22Rv1 (cell line): ENCODE measurements at regions not wholly inside any gene's neighbourhood (a gene's known extent, or its start where the extent isn't known, plus 50 kb on each side); places are given as distances from the start of the nearest gene placed in this dataset.

ENCODE experiments used
- H3K27ac ChIP-seq: fragments of 450-650 bp; 2 replicates; pipeline ENCODE4 v1.5.1; 2017
- ZFX ChIP-seq: fragments of 450-650 bp; IDR thresholded peaks from 2 replicates; pipeline ENCODE4 v1.6.1; 2017; ENCODE audit warnings: antibody characterized with exemption, borderline replicate concordance
- TF ChIP-seq, protein P1 (sequence below): fragments of 450-650 bp; IDR thresholded peaks from 2 replicates; pipeline ENCODE4 v1.5.1; 2017; ENCODE audit warnings: mild to moderate bottlenecking

GRCh38 chr15:35307676-35308075 is 222.6 kb upstream of the NANOGP8 start:
- H3K27ac ChIP-seq, result no peak overlapping the region
- no peak for TF ChIP-seq ZFX

GRCh38 chr15:35307026-35307425 is 221.9 kb upstream of the NANOGP8 start:
- TF ChIP-seq ZFX, result no peak
- TF ChIP-seq, protein P1, sequence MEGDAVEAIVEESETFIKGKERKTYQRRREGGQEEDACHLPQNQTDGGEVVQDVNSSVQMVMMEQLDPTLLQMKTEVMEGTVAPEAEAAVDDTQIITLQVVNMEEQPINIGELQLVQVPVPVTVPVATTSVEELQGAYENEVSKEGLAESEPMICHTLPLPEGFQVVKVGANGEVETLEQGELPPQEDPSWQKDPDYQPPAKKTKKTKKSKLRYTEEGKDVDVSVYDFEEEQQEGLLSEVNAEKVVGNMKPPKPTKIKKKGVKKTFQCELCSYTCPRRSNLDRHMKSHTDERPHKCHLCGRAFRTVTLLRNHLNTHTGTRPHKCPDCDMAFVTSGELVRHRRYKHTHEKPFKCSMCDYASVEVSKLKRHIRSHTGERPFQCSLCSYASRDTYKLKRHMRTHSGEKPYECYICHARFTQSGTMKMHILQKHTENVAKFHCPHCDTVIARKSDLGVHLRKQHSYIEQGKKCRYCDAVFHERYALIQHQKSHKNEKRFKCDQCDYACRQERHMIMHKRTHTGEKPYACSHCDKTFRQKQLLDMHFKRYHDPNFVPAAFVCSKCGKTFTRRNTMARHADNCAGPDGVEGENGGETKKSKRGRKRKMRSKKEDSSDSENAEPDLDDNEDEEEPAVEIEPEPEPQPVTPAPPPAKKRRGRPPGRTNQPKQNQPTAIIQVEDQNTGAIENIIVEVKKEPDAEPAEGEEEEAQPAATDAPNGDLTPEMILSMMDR, result no peak
- H3K27ac ChIP-seq, result no peak overlapping the region

GRCh38 chr15:35306361-35306981 is 221.4 kb upstream of the NANOGP8 start:
- TF ChIP-seq, protein P1, result no peak
- TF ChIP-seq ZFX, result no peak
- H3K27ac ChIP-seq, result no peak overlapping the region

DNA sequence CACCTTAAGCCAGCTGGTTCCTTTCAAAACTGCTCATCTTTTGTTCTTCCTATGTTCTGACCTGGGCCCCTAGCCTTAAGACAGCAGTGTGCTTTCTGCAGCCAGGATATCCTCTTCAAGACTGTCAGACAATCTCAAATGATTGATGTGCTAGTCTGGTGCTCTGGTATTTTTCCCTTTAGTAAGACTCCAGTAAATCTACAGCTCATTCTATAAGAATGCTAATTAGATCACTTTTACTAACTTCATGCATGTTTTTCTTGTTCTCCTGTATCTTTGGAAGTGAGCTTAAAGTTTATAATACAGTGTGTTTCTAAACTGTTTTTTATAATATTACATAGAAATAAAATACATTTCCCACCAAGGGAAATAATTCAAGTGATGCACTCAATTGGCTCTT is 220.9 kb upstream of the NANOGP8 start:
- TF ChIP-seq, protein P1, result no peak
- TF ChIP-seq ZFX, result no peak
- no peak overlapping the region for H3K27ac ChIP-seq

DNA sequence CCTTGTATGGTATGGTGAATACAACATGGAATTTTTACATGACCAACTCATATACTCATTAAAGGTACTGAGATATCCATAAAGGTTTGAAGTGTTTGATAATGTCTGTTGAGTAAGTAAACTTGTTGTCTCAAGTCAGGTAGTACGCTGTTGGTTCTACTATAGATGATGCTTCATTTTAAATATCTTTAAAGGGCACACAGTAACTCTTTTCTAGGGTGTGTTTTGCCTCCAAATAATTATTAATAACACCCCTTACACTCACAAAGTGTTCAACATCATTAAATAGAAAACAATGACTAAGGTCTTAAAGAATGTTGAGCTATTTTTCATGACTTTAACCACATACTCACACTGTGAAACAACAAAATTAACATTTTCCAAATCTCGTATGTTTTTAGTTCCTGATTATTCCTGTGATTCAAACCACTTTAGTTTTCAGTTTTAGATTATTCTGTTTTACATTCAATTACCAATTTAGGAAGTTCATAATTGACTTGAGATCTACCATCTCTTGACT is 220.0 kb upstream of the NANOGP8 start:
- TF ChIP-seq, protein P1, result no peak
- TF ChIP-seq ZFX, result no peak

DNA sequence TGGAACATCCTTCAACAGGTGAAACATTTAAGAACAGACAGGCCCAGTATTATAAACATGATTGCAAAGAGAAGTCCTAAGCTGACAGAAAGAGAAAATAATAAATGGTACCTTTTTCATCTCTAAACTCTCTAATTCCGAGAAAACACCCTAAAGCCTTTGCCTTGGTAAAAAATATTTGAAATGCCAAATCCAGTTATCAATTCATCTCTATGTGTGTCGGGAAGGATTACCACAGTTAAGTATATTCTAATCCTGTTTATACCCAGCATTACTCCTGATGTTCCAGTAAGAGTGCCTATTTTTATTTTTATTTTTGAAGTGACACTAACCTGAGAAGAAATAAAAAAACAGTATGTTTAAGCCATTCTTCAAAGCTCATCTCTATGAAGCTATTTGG is 219.3 kb upstream of the NANOGP8 start:
- no peak overlapping the region for H3K27ac ChIP-seq
- TF ChIP-seq ZFX, result no peak
- TF ChIP-seq, protein P1, result no peak

More for the DNA sequence above, 220.0 kb upstream of the NANOGP8 start:
- H3K27ac ChIP-seq, result no peak overlapping the region

DNA sequence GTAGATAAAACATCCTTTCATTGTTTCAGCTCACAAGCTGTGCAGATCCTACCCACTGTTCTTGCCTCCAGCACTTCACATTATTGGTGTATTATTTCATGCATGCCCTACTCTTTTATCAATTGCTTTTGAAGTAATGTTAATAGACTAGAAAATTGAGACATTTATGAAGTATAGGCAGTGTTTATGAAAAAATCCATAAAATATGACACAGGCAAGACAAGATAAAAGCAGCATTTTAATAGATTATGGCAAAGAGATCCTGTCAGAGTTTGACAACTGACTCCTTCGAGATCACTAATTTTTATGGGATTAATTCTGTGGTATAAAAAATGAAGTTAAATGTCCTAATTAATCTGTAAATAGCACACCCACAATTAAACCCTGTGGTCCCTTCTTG is 217.2 kb upstream of the NANOGP8 start:
- no peak for TF ChIP-seq ZFX
- TF ChIP-seq, protein P1, result no peak

DNA sequence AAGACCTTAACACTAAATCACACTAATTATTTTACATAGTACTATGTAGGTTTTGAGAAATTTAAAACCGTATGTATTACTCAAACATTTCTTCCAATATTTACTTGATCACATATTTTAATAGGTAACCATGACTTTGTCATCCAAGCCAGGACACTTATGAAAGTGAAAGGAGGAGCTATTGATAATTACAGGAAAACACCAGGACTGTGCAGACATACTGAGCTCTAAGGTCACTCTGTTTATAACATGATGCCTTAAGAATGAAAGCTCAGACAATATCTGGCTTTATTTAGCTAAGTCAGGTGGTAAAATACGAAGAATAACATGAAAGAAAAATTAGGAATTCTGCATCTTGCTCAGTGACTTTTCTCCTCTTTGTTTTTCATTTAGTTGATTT is 216.0 kb upstream of the NANOGP8 start:
- TF ChIP-seq, protein P1, result no peak
- TF ChIP-seq ZFX, result no peak
- no peak overlapping the region for H3K27ac ChIP-seq

More for the DNA sequence above, 217.2 kb upstream of the NANOGP8 start:
- no peak overlapping the region for H3K27ac ChIP-seq
